Neural cell (in vitro differentiated cells): ENCODE measurements at regions not wholly inside any gene's neighbourhood (a gene's known extent, or its start where the extent isn't known, plus 50 kb on each side); places are given as distances from the start of the nearest gene placed in this dataset.

Experiments used
- H2AFZ ChIP-seq: fragments of 200-600, 300-800 bp; sonication (generic), shearing (Covaris generic); 2 replicates; pipeline ENCODE4 v1.6.0; 2014; ENCODE audit warnings: low read depth, mild to moderate bottlenecking, antibody characterized with exemption, low read length, moderate library complexity
- H3F3A ChIP-seq: fragments of 200-600 bp; shearing (Covaris generic); 2 replicates; pipeline ENCODE4 v1.6.1; 2016; ENCODE audit warnings: mild to moderate bottlenecking, moderate library complexity, mixed read lengths, antibody characterized with exemption, low read length; ENCODE audit not compliant: insufficient read depth, poor library complexity, severe bottlenecking
- H3K27ac ChIP-seq: fragments of 200-600, 300-800 bp; sonication (generic), shearing (Covaris generic); 2 replicates; pipeline ENCODE4 v1.5.1; 2014; ENCODE audit warnings: mild to moderate bottlenecking, low read length, moderate library complexity
- H3K27me3 ChIP-seq: fragments of 300-800, 200-600 bp; sonication (generic), shearing (Covaris generic); 2 replicates; pipeline ENCODE4 v1.6.0; 2014; ENCODE audit warnings: mild to moderate bottlenecking, low read depth, low read length, moderate library complexity; ENCODE audit not compliant: insufficient read depth
- H3K36me3 ChIP-seq: fragments of 300-800, 200-600 bp; sonication (generic), shearing (Covaris generic); 2 replicates; pipeline ENCODE4 v1.5.1; 2014; ENCODE audit warnings: mild to moderate bottlenecking, antibody characterized with exemption, low read length, moderate library complexity; ENCODE audit not compliant: insufficient read depth
- H3K4me2 ChIP-seq: fragments of 300-800, 200-600 bp; sonication (generic), shearing (Covaris generic); 2 replicates; pipeline ENCODE4 v1.6.0; 2014; ENCODE audit warnings: mild to moderate bottlenecking, low read length
- H3K4me3 ChIP-seq: fragments of 300-800, 200-600 bp; sonication (generic), shearing (Covaris generic); 2 replicates; pipeline ENCODE4 v1.5.1; 2014; ENCODE audit warnings: mild to moderate bottlenecking, low read length, moderate library complexity
- H3K79me2 ChIP-seq: fragments of 200-600 bp; shearing (Covaris generic); replicated peaks from 2 replicates; pipeline ENCODE4 v1.6.0; 2014; ENCODE audit warnings: mild to moderate bottlenecking, low read length, moderate library complexity; ENCODE audit not compliant: insufficient read depth
- H3K9ac ChIP-seq: fragments of 300-800, 200-600 bp; sonication (generic), shearing (Covaris generic); 2 replicates; pipeline ENCODE4 v1.6.1; 2016; ENCODE audit warnings: mild to moderate bottlenecking, low read length, mixed read lengths
- H3K9me2 ChIP-seq: fragments of 200-600 bp; shearing (Covaris generic); 2 replicates; pipeline ENCODE4 v1.6.1; 2016; ENCODE audit warnings: mild to moderate bottlenecking, low read length, mixed read lengths; ENCODE audit not compliant: insufficient read depth
- H3K9me3 ChIP-seq: fragments of 200-600, 300-800 bp; sonication (generic), shearing (Covaris generic); 2 replicates; pipeline ENCODE4 v1.6.1; 2016; ENCODE audit warnings: mild to moderate bottlenecking, mixed run types, low read length, moderate library complexity, mixed read lengths
- H4K20me1 ChIP-seq: fragments of 200-600 bp; shearing (Covaris generic); 2 replicates; pipeline ENCODE4 v1.6.1; 2016; ENCODE audit warnings: mild to moderate bottlenecking, mixed run types; ENCODE audit not compliant: insufficient read depth
- EP300 ChIP-seq: fragments of 450-650 bp; conservative IDR thresholded peaks from 2 replicates; pipeline ENCODE4 v1.6.1; 2014; ENCODE audit warnings: antibody characterized with exemption, mild to moderate bottlenecking, moderate library complexity; ENCODE audit not compliant: poor library complexity, severe bottlenecking
- EZH2 ChIP-seq: fragments of 200-600, 300-800 bp; shearing (Covaris generic), sonication (generic); IDR thresholded peaks from 2 replicates; pipeline ENCODE4 v1.6.1; 2014; ENCODE audit warnings: antibody characterized with exemption, low read length, borderline replicate concordance, mild to moderate bottlenecking; ENCODE audit not compliant: insufficient read depth, poor library complexity, severe bottlenecking
- MXI1 ChIP-seq: fragments of 450-650 bp; conservative IDR thresholded peaks from 2 replicates; pipeline ENCODE4 v1.6.1; 2014; ENCODE audit warnings: antibody characterized with exemption, mild to moderate bottlenecking; ENCODE audit not compliant: poor library complexity, severe bottlenecking
- POLR2AphosphoS5 ChIP-seq: IDR thresholded peaks from 2 replicates; pipeline ENCODE4 v1.6.1; 2012
- RAD21 ChIP-seq: fragments of 450-650 bp; conservative IDR thresholded peaks from 2 replicates; pipeline ENCODE4 v1.6.1; 2014; ENCODE audit warnings: antibody characterized with exemption, mild to moderate bottlenecking, moderate library complexity
- SMC3 ChIP-seq: fragments of 450-650 bp; conservative IDR thresholded peaks from 2 replicates; pipeline ENCODE4 v1.6.1; 2014; ENCODE audit warnings: antibody characterized with exemption, mild to moderate bottlenecking, moderate library complexity; ENCODE audit not compliant: poor library complexity
- TAF1 ChIP-seq: IDR thresholded peaks from 2 replicates; pipeline ENCODE4 v1.6.1; 2012; ENCODE audit warnings: low read depth
- TF ChIP-seq, protein P1 (sequence below): IDR thresholded peaks from 2 replicates; pipeline ENCODE4 v1.6.1; 2012; ENCODE audit warnings: borderline replicate concordance
- TF ChIP-seq, protein P2 (sequence below): fragments of 450-650 bp; IDR thresholded peaks from 2 replicates; pipeline ENCODE4 v1.5.1; 2014; ENCODE audit warnings: antibody characterized with exemption, mild to moderate bottlenecking, moderate library complexity; ENCODE audit not compliant: poor library complexity, severe bottlenecking

DNA sequence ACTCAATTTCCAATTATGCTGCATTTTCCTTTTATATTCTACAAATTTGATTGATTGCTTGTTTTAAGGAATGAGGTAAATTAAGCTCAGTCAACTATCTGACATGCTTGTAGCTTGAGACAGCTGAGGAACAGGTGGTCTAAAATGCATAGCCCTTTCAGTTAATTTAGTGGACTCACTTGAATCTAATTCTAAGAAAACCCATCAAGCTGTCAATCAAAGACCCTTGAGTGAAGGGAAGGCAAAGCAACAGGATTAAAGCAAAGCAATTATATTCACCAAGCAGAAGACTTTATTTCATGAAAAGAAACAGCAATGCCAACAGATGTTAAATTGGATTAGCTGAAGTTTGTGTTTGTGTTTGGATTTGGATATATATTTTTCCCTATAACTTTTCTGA is 228.5 kb downstream of the ARPP21 start:
- Histone ChIP-seq H3F3A (no peaks in the 10 kb centered on the region), H3K4me3 (no peak overlapping the region), H4K20me1 (no peaks in the 10 kb centered on the region), H2AFZ (no peak overlapping the region), H3K9ac (no peak overlapping the region), H3K4me2 (no peak overlapping the region), H3K27ac (no peak overlapping the region), H3K9me3 (no peaks in the 10 kb centered on the region), H3K9me2 (no peaks in the 10 kb centered on the region), H3K27me3 (no peaks in the 10 kb centered on the region), H3K36me3 (no peaks in the 10 kb centered on the region), H3K79me2 (no peaks in the 10 kb centered on the region)
- TF ChIP-seq EP300 (peak; percentile 75), POLR2AphosphoS5 (no peak)

DNA sequence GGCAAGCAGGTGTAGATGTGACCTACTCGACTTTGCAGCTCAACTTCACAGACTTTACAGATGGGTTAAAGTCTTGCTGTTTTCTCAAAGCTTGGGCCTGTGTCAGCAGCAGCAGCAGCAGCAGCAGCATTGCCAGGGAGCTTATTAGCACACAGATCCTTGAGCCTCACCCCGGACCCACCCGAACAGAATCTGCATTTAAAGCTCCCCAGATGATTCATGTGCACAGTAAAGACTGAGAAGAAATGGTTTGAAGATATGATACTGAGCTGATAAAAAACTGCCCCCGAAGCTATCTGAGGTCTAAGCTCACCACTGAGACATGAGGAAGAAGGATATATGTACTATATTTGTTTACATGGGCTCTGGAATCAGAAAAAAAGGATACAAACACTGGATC is 231.7 kb downstream of the ARPP21 start:
- no peak for TF ChIP-seq POLR2AphosphoS5
- TF ChIP-seq SMC3, result no peak
- TF ChIP-seq TAF1, result no peak
- no peak for TF ChIP-seq RAD21
- H3K36me3 ChIP-seq, result no peaks in the 10 kb centered on the region
- no peak overlapping the region for H2AFZ ChIP-seq

DNA sequence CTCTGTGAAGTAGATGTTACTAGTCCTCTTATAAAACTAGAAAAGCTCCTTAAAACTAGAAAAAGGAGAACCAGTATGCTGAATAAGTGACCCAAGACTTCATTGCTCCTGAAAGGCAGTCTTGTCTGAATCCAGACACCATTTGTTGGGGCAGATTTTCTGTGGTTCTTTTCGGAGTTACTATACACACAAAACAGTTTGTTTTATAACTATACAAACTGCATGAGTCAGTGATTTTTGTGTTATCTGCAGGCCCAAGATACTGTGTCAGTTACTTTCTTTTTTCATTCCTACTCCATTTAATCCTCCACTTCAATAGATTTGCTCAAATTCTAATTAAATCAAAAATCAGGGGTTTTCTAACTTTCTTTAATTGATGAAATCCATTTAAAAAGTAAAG is 244.6 kb downstream of the ARPP21 start:
- Histone ChIP-seq H3K9me3 (no peaks in the 10 kb centered on the region), H3K27me3 (no peaks in the 10 kb centered on the region), H3K9ac (no peak overlapping the region), H3K27ac (no peak overlapping the region), H3K79me2 (no peaks in the 10 kb centered on the region), H3K4me3 (no peak overlapping the region), H4K20me1 (no peaks in the 10 kb centered on the region), H3F3A (no peaks in the 10 kb centered on the region), H3K4me2 (no peak overlapping the region), H3K9me2 (no peaks in the 10 kb centered on the region), H2AFZ (no peak overlapping the region), H3K36me3 (no peaks in the 10 kb centered on the region)
- no peak for TF ChIP-seq POLR2AphosphoS5
- no peak for TF ChIP-seq EP300
- no peak for TF ChIP-seq RAD21
- no peak for TF ChIP-seq SMC3
- TF ChIP-seq, protein P1, sequence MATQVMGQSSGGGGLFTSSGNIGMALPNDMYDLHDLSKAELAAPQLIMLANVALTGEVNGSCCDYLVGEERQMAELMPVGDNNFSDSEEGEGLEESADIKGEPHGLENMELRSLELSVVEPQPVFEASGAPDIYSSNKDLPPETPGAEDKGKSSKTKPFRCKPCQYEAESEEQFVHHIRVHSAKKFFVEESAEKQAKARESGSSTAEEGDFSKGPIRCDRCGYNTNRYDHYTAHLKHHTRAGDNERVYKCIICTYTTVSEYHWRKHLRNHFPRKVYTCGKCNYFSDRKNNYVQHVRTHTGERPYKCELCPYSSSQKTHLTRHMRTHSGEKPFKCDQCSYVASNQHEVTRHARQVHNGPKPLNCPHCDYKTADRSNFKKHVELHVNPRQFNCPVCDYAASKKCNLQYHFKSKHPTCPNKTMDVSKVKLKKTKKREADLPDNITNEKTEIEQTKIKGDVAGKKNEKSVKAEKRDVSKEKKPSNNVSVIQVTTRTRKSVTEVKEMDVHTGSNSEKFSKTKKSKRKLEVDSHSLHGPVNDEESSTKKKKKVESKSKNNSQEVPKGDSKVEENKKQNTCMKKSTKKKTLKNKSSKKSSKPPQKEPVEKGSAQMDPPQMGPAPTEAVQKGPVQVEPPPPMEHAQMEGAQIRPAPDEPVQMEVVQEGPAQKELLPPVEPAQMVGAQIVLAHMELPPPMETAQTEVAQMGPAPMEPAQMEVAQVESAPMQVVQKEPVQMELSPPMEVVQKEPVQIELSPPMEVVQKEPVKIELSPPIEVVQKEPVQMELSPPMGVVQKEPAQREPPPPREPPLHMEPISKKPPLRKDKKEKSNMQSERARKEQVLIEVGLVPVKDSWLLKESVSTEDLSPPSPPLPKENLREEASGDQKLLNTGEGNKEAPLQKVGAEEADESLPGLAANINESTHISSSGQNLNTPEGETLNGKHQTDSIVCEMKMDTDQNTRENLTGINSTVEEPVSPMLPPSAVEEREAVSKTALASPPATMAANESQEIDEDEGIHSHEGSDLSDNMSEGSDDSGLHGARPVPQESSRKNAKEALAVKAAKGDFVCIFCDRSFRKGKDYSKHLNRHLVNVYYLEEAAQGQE, result no peak
- no peak for TF ChIP-seq EZH2
- TF ChIP-seq, protein P2, sequence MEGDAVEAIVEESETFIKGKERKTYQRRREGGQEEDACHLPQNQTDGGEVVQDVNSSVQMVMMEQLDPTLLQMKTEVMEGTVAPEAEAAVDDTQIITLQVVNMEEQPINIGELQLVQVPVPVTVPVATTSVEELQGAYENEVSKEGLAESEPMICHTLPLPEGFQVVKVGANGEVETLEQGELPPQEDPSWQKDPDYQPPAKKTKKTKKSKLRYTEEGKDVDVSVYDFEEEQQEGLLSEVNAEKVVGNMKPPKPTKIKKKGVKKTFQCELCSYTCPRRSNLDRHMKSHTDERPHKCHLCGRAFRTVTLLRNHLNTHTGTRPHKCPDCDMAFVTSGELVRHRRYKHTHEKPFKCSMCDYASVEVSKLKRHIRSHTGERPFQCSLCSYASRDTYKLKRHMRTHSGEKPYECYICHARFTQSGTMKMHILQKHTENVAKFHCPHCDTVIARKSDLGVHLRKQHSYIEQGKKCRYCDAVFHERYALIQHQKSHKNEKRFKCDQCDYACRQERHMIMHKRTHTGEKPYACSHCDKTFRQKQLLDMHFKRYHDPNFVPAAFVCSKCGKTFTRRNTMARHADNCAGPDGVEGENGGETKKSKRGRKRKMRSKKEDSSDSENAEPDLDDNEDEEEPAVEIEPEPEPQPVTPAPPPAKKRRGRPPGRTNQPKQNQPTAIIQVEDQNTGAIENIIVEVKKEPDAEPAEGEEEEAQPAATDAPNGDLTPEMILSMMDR, result no peak
- TF ChIP-seq TAF1, result no peak
- no peak for TF ChIP-seq MXI1

More for the DNA sequence above, 231.7 kb downstream of the ARPP21 start:
- H3K27me3 ChIP-seq, result no peaks in the 10 kb centered on the region
- H3K4me3 ChIP-seq, result no peak overlapping the region
- no peaks in the 10 kb centered on the region for H3K9me3 ChIP-seq
- no peaks in the 10 kb centered on the region for H3K79me2 ChIP-seq
- H3F3A ChIP-seq, result no peaks in the 10 kb centered on the region
- no peak overlapping the region for H3K27ac ChIP-seq
- H4K20me1 ChIP-seq, result no peaks in the 10 kb centered on the region
- no peak overlapping the region for H3K9ac ChIP-seq
- H3K9me2 ChIP-seq, result no peaks in the 10 kb centered on the region
- H3K4me2 ChIP-seq, result no peak overlapping the region
